IMR-90 (cell line): ENCODE measurements at regions not wholly inside any gene's neighbourhood (a gene's known extent, or its start where the extent isn't known, plus 50 kb on each side); places are given as distances from the start of the nearest gene placed in this dataset.

Experiments
- MAZ ChIP-seq: IDR thresholded peaks from 2 replicates; pipeline ENCODE4 v1.6.1; 2012; ENCODE audit warnings: low read depth, mild to moderate bottlenecking, low read length, improper control_type of control experiment, moderate library complexity, borderline replicate concordance
- RAD21 ChIP-seq: IDR thresholded peaks from 2 replicates; pipeline ENCODE4 v1.6.1; 2012; ENCODE audit warnings: low read length, improper control_type of control experiment

- TF ChIP-seq MAZ, result no peak
- no peak for TF ChIP-seq RAD21
These were observed 115.3 kb upstream of the LINC00305 start for GRCh38 chr18:64264171-64264570.
